HepG2 (cell line): ENCODE measurements at regions not wholly inside any gene's neighbourhood (a gene's known extent, or its start where the extent isn't known, plus 50 kb on each side); places are given as distances from the start of the nearest gene placed in this dataset.

Source experiments
- ATF2 ChIP-seq: sonication (generic); formaldehyde crosslinking; IDR thresholded peaks from 2 replicates; pipeline ENCODE4 v1.4.0; 2020; ENCODE audit warnings: missing genetic modification reagents
- ATF4 ChIP-seq, 2 experiments: fragments of 450-650 bp in 1 of 2; sonication (generic) in 1 of 2; formaldehyde crosslinking; IDR thresholded peaks; 2 replicates each; pipeline versions ENCODE4 v1.5.0 to v1.8.0; 2020 to 2022; ENCODE audit warnings: mild to moderate bottlenecking in 1 of 2, missing genetic modification reagents in 1 of 2
- CBFB ChIP-seq: sonication (generic); formaldehyde crosslinking; IDR thresholded peaks from 2 replicates; pipeline ENCODE4 v1.4.0; 2020; ENCODE audit warnings: missing genetic modification reagents
- CCAR2 ChIP-seq: fragments of 200-400 bp; formaldehyde crosslinking; optimal IDR thresholded peaks from 2 replicates; pipeline ENCODE3; 2018; ENCODE audit warnings: low read depth, mild to moderate bottlenecking, low read length, moderate library complexity
- CENPT ChIP-seq: sonication (generic); formaldehyde crosslinking; IDR thresholded peaks from 2 replicates; pipeline ENCODE4 v1.8.0; 2022; ENCODE audit warnings: low read depth, mild to moderate bottlenecking, moderate library complexity, missing genetic modification reagents
- ETS1 ChIP-seq: sonication (generic); formaldehyde crosslinking; IDR thresholded peaks from 2 replicates; pipeline ENCODE4 v1.4.0; 2020; ENCODE audit warnings: missing genetic modification reagents
- FOXK1 ChIP-seq: sonication (generic); formaldehyde crosslinking; IDR thresholded peaks from 2 replicates; pipeline ENCODE4 v1.4.0; 2020; ENCODE audit warnings: low read depth, missing genetic modification reagents, borderline replicate concordance
- NFE2L1 ChIP-seq: sonication (generic); formaldehyde crosslinking; IDR thresholded peaks from 2 replicates; pipeline ENCODE4 v1.4.0; 2020; ENCODE audit warnings: missing genetic modification reagents, mild to moderate bottlenecking, borderline replicate concordance
- POLR2A ChIP-seq, 2 experiments: IDR thresholded peaks; 2 replicates each; pipeline ENCODE4 v1.6.1; 2011; ENCODE audit warnings: low read depth in 2 of 2, low read length in 2 of 2, mild to moderate bottlenecking in 1 of 2, moderate library complexity in 1 of 2; ENCODE audit not compliant: insufficient read depth in 1 of 2
- POLR2AphosphoS2 ChIP-seq: IDR thresholded peaks from 2 replicates; pipeline ENCODE4 v1.6.1; 2011; ENCODE audit warnings: low read depth, low read length, improper control_type of control experiment
- SMARCC2 ChIP-seq: fragments of 450-650 bp; IDR thresholded peaks from 2 replicates; pipeline ENCODE4 v1.6.1; 2017; ENCODE audit warnings: antibody characterized with exemption, mild to moderate bottlenecking
- ZBTB21 ChIP-seq: sonication (generic); formaldehyde crosslinking; IDR thresholded peaks from 2 replicates; pipeline ENCODE4 v1.4.0; 2020; ENCODE audit warnings: missing genetic modification reagents
- ZNF318 ChIP-seq: sonication (generic); formaldehyde crosslinking; IDR thresholded peaks from 2 replicates; pipeline ENCODE4 v1.4.0; 2020; ENCODE audit warnings: mild to moderate bottlenecking, missing genetic modification reagents
- ZNF335 ChIP-seq: sonication (generic); formaldehyde crosslinking; IDR thresholded peaks from 2 replicates; pipeline ENCODE4 v1.4.0; 2020; ENCODE audit warnings: missing genetic modification reagents
- ZNF33A ChIP-seq: sonication (generic); formaldehyde crosslinking; IDR thresholded peaks from 2 replicates; pipeline ENCODE4 v1.5.1; 2020; ENCODE audit warnings: missing genetic modification reagents, mild to moderate bottlenecking, moderate library complexity, borderline replicate concordance
- ZNF800 ChIP-seq: sonication (generic); formaldehyde crosslinking; IDR thresholded peaks from 2 replicates; pipeline ENCODE4 v1.4.0; 2020; ENCODE audit warnings: missing genetic modification reagents

- TF ChIP-seq ZNF318 (CRISPR knock-in tag) = no peak
- TF ChIP-seq ZBTB21 (CRISPR knock-in tag) = no peak
- no peak for TF ChIP-seq FOXK1 (CRISPR knock-in tag)
- TF ChIP-seq POLR2AphosphoS2 = no peak
- TF ChIP-seq ETS1 = peak; percentile 60; the same call in 1 of the 2 replicates
- peak; percentile 59 to 86 for TF ChIP-seq POLR2A (IDR thresholded peaks at IDR 0.05; ENCODE audit: insufficient read depth in 1 of 2, low read depth in 2 of 2, low read length in 2 of 2)
- no peak for TF ChIP-seq ZNF33A (CRISPR knock-in tag)
- no peak for TF ChIP-seq ATF2 (CRISPR knock-in tag)
- TF ChIP-seq CBFB = peak; percentile 68
- peak; percentile 97 for TF ChIP-seq ZNF800 (CRISPR knock-in tag)
- TF ChIP-seq ATF4 (CRISPR knock-in tag; IDR thresholded peaks at IDR 0.05) = no peak
- peak; percentile 51; the same call in 1 of the 2 replicates for TF ChIP-seq NFE2L1 (CRISPR knock-in tag)
- TF ChIP-seq ZNF335 = no peak
- TF ChIP-seq CCAR2 = no peak
- peak; percentile 73; the same call in 1 of the 2 replicates for TF ChIP-seq CENPT
- TF ChIP-seq SMARCC2 = no peak
Observed at GRCh38 chr7:65251851-65252620, 121.6 kb upstream of the ZNF92 start (continued).
